DMS 273 (cell line): ENCODE measurements at regions not wholly inside any gene's neighbourhood (a gene's known extent, or its start where the extent isn't known, plus 50 kb on each side); places are given as distances from the start of the nearest gene placed in this dataset.
"Not testable (repeated sequence)": the region's sequence is repeated elsewhere in the genome, so short reads cannot be mapped to it uniquely, and the experiment has no call there.

ENCODE experiments used
- DNase-seq: peaks from one replicate; lab custom pipeline; 2025; ENCODE audit not compliant: unreplicated experiment; lab: John Stamatoyannopoulos, UW

GRCh38 chr6:28657381-28657768 is 131.7 kb downstream of the GPX5 start:
- DNase-seq = peak; percentile 58

GRCh38 chr6:28657769-28658465 is 132.2 kb downstream of the GPX5 start:
- peak; percentile 81 for DNase-seq

- DNase-seq = peak; percentile 59
These were observed 133.0 kb downstream of the GPX5 start for GRCh38 chr6:28658475-28659249.

GRCh38 chr6:28659250-28659566 is 133.5 kb downstream of the GPX5 start:
- no peak for DNase-seq

GRCh38 chr6:28661097-28661713 is 135.5 kb downstream of the GPX5 start:
- DNase-seq = no peak

GRCh38 chr6:28664870-28665396 is 139.3 kb downstream of the GPX5 start:
- DNase-seq = no peak

GRCh38 chr6:28673417-28673786 is 147.7 kb downstream of the GPX5 start:
- DNase-seq = no peak

GRCh38 chr6:28673787-28674671 is 148.3 kb downstream of the GPX5 start:
- DNase-seq = peak; percentile 88

- DNase-seq = no peak
These were observed 149.9 kb downstream of the GPX5 start for GRCh38 chr6:28675600-28675999.

- DNase-seq = no peak
These were observed 156.9 kb downstream of the GPX5 start for GRCh38 chr6:28682542-28682941.

GRCh38 chr6:28682956-28683685 is 157.4 kb downstream of the GPX5 start:
- not testable (repeated sequence) for DNase-seq

GRCh38 chr6:28683945-28684538 is 158.4 kb downstream of the GPX5 start:
- DNase-seq = peak; percentile 78

- not testable (repeated sequence) for DNase-seq
These were observed 160.3 kb downstream of the GPX5 start for GRCh38 chr6:28685960-28686359.

- peak; percentile 90 for DNase-seq
These were observed 160.9 kb downstream of the GPX5 start for GRCh38 chr6:28686446-28687027.

GRCh38 chr6:28687309-28687981 is 161.8 kb downstream of the GPX5 start:
- not testable (repeated sequence) for DNase-seq

GRCh38 chr6:28691991-28692390 is 166.3 kb downstream of the GPX5 start:
- not testable (repeated sequence) for DNase-seq

GRCh38 chr6:28693033-28693750 is 167.5 kb downstream of the GPX5 start:
- peak; percentile 75 for DNase-seq

- DNase-seq = peak; percentile 34
These were observed 168.2 kb downstream of the GPX5 start for GRCh38 chr6:28693751-28694443.
